ENCODE measurements at regions not wholly inside any gene's neighbourhood (a gene's known extent, or its start where the extent isn't known, plus 50 kb on each side); places are given as distances from the start of the nearest gene placed in this dataset.

GRCh38 chr16:7183768-7184167 is 148.9 kb upstream of the RBFOX1 start:
- no peak for DNase-seq

- no peak for DNase-seq
Measured at GRCh38 chr16:7182510-7183109, 150.0 kb upstream of the RBFOX1 start.

GRCh38 chr16:7177875-7178274 is 154.8 kb upstream of the RBFOX1 start:
- DNase-seq, result no peak

- no peak for DNase-seq
Measured at GRCh38 chr16:7171151-7171550, 161.5 kb upstream of the RBFOX1 start.

GRCh38 chr16:7167626-7168025 is 165.0 kb upstream of the RBFOX1 start:
- no peak for DNase-seq

- no peak for DNase-seq
Measured at GRCh38 chr16:7161891-7162290, 170.8 kb upstream of the RBFOX1 start.

GRCh38 chr16:7160093-7160492 is 172.6 kb upstream of the RBFOX1 start:
- no peak for DNase-seq

- DNase-seq, result no peak
Measured at GRCh38 chr16:7158481-7158880, 174.2 kb upstream of the RBFOX1 start.

- no peak for DNase-seq
Measured at GRCh38 chr16:7150230-7150629, 182.4 kb upstream of the RBFOX1 start.

- no peak for DNase-seq
Measured at GRCh38 chr16:7148606-7149005, 184.0 kb upstream of the RBFOX1 start.

- no peak for DNase-seq
Measured at GRCh38 chr16:7140899-7141298, 191.7 kb upstream of the RBFOX1 start.

- DNase-seq, result no peak
Measured at GRCh38 chr16:7137560-7138330, 194.9 kb upstream of the RBFOX1 start.

GRCh38 chr16:7132465-7132864 is 200.2 kb upstream of the RBFOX1 start:
- no peak for DNase-seq

GRCh38 chr16:7124701-7125100 is 207.9 kb upstream of the RBFOX1 start:
- DNase-seq, result no peak

- no peak for DNase-seq
Measured at GRCh38 chr16:7124242-7124641, 208.4 kb upstream of the RBFOX1 start.

- DNase-seq, result no peak
Measured at GRCh38 chr16:7116734-7117133, 215.9 kb upstream of the RBFOX1 start.

GRCh38 chr16:7115898-7116297 is 216.7 kb upstream of the RBFOX1 start:
- DNase-seq, result no peak

- DNase-seq, result no peak
Measured at GRCh38 chr16:7113949-7114348, 218.7 kb upstream of the RBFOX1 start.

- DNase-seq, result no peak
Measured at GRCh38 chr16:7113395-7113794, 219.2 kb upstream of the RBFOX1 start.

GRCh38 chr16:7111265-7111664 is 221.4 kb upstream of the RBFOX1 start:
- DNase-seq, result no peak

- DNase-seq, result no peak
Measured at GRCh38 chr16:7107436-7107835, 225.2 kb upstream of the RBFOX1 start.

GRCh38 chr16:7103056-7103455 is 229.6 kb upstream of the RBFOX1 start:
- DNase-seq, result no peak

GRCh38 chr16:7101054-7101453 is 231.6 kb upstream of the RBFOX1 start:
- DNase-seq, result no peak

GRCh38 chr16:7097518-7097917 is 235.1 kb upstream of the RBFOX1 start:
- no peak for DNase-seq

- no peak for DNase-seq
Measured at GRCh38 chr16:7093511-7093910, 239.1 kb upstream of the RBFOX1 start.
